Osteoblast (primary cell): ENCODE measurements at regions not wholly inside any gene's neighbourhood (a gene's known extent, or its start where the extent isn't known, plus 50 kb on each side); places are given as distances from the start of the nearest gene placed in this dataset.

Experiments
- DNase-seq: peaks from one replicate; pipeline ENCODE4 v3.0.0; 2011; ENCODE audit warnings: low spot score, mixed read lengths; ENCODE audit not compliant: insufficient read length; ENCODE audit errors: missing footprints
- H2AFZ ChIP-seq: 2 replicates; pipeline ENCODE4 v1.6.0; 2011; ENCODE audit warnings: mild to moderate bottlenecking, low read length
- H3K27ac ChIP-seq: 2 replicates; pipeline ENCODE4 v1.5.1; 2011; ENCODE audit warnings: mild to moderate bottlenecking, low read depth, low read length, moderate library complexity
- H3K27me3 ChIP-seq: 2 replicates; pipeline ENCODE4 v1.6.0; 2012; ENCODE audit warnings: mild to moderate bottlenecking, control low read depth, inconsistent platforms, low read length, moderate library complexity; ENCODE audit not compliant: insufficient read depth
- H3K36me3 ChIP-seq: 2 replicates; pipeline ENCODE4 v1.5.1; 2011; ENCODE audit warnings: mild to moderate bottlenecking, low read length, control low read depth, moderate library complexity; ENCODE audit not compliant: insufficient read depth
- H3K4me1 ChIP-seq: 2 replicates; pipeline ENCODE4 v1.5.1; 2011; ENCODE audit warnings: mild to moderate bottlenecking, low read length, control low read depth, moderate library complexity; ENCODE audit not compliant: insufficient read depth
- H3K4me2 ChIP-seq: 2 replicates; pipeline ENCODE4 v1.6.0; 2011; ENCODE audit warnings: mild to moderate bottlenecking, low read length; ENCODE audit not compliant: insufficient read depth
- H3K4me3 ChIP-seq: fragments of 200-600 bp; sonication (generic); 3 replicates; pipeline ENCODE4 v1.5.1; 2012; ENCODE audit warnings: mild to moderate bottlenecking, low read length, inconsistent platforms; ENCODE audit not compliant: insufficient read depth
- H3K79me2 ChIP-seq: 2 replicates; pipeline ENCODE4 v1.6.0; 2012; ENCODE audit warnings: mild to moderate bottlenecking, low read length, control low read depth, inconsistent platforms; ENCODE audit not compliant: insufficient read depth
- H3K9me3 ChIP-seq: 2 replicates; pipeline ENCODE4 v1.5.1; 2011; ENCODE audit warnings: low read depth, low read length, control low read depth
- H4K20me1 ChIP-seq: 2 replicates; pipeline ENCODE4 v1.6.0; 2012; ENCODE audit warnings: mild to moderate bottlenecking, low read length, control low read depth; ENCODE audit not compliant: insufficient read depth
- CTCF ChIP-seq: IDR thresholded peaks from 2 replicates; pipeline ENCODE4 v1.5.1; 2011; ENCODE audit warnings: mild to moderate bottlenecking, low read depth, low read length, moderate library complexity; ENCODE audit errors: extremely low read depth

- H3K4me3 ChIP-seq: no peak overlapping the region
- no peak for TF ChIP-seq CTCF
- DNase-seq: no peak
- H3K4me1 ChIP-seq: peaks cover 27% of the 10 kb centered on the region
- H2AFZ ChIP-seq: no peak overlapping the region
- no peaks in the 10 kb centered on the region for H3K36me3 ChIP-seq
- H3K79me2 ChIP-seq: no peaks in the 10 kb centered on the region
- no peaks in the 10 kb centered on the region for H3K9me3 ChIP-seq
- no peak overlapping the region for H3K4me2 ChIP-seq
- no peaks in the 10 kb centered on the region for H4K20me1 ChIP-seq
- no peaks in the 10 kb centered on the region for H3K27me3 ChIP-seq
- no peak overlapping the region for H3K27ac ChIP-seq
These were observed 677.7 kb upstream of the KLF4 start for GRCh38 chr9:108167136-108167900.

DNA sequence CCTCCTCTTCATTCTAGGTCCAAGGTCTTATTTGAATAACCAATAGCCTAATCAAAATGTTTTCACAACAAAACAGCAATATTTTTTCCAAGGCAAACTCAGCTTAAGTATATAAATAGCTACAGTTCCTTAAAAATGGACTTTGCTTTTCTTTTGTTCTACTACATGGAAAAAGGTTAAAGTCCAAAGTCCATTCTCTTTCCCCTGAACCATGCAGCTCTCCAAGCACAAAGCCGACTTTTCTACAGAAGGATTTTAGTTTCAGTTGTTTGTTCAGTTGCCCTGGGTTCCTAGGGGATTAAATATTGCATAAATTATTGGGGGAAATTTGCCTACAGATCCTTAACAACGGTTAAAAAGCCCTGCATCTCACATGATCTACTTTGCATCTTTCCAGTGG lies 677.0 kb upstream of the KLF4 start:
- TF ChIP-seq CTCF: no peak
- no peak overlapping the region for H2AFZ ChIP-seq
- no peaks in the 10 kb centered on the region for H4K20me1 ChIP-seq
- H3K4me3 ChIP-seq: no peak overlapping the region
- H3K27ac ChIP-seq: no peak overlapping the region
- no peak overlapping the region for H3K4me2 ChIP-seq
- no peaks in the 10 kb centered on the region for H3K27me3 ChIP-seq
- DNase-seq: no peak
- no peaks in the 10 kb centered on the region for H3K36me3 ChIP-seq
- H3K79me2 ChIP-seq: no peaks in the 10 kb centered on the region
- no peaks in the 10 kb centered on the region for H3K9me3 ChIP-seq
- peaks cover 28% of the 10 kb centered on the region for H3K4me1 ChIP-seq

GRCh38 chr9:108163321-108164005 lies 673.9 kb upstream of the KLF4 start:
- Histone ChIP-seq H3K27ac (peak overlapping the region; percentile 53), H3K79me2 (no peaks in the 10 kb centered on the region), H3K4me2 (peak overlapping the region; percentile 30), H3K27me3 (no peaks in the 10 kb centered on the region), H2AFZ (no peak overlapping the region), H3K4me3 (no peak overlapping the region), H4K20me1 (no peaks in the 10 kb centered on the region), H3K4me1 (peaks cover 24% of the 10 kb centered on the region), H3K36me3 (no peaks in the 10 kb centered on the region), H3K9me3 (no peaks in the 10 kb centered on the region)
- TF ChIP-seq CTCF: no peak
- peak; percentile 51 for DNase-seq

- Histone ChIP-seq H3K4me2 (no peak overlapping the region), H3K36me3 (no peaks in the 10 kb centered on the region), H3K4me1 (peaks cover 19% of the 10 kb centered on the region), H3K79me2 (no peaks in the 10 kb centered on the region), H3K4me3 (no peak overlapping the region), H3K27ac (peak overlapping the region; percentile 53), H3K9me3 (no peaks in the 10 kb centered on the region), H2AFZ (no peak overlapping the region), H3K27me3 (no peaks in the 10 kb centered on the region), H4K20me1 (no peaks in the 10 kb centered on the region)
- peak; percentile 79 for DNase-seq
- TF ChIP-seq CTCF: no peak
These were observed 673.1 kb upstream of the KLF4 start for GRCh38 chr9:108162664-108163063.
